ENCODE measurements at regions not wholly inside any gene's neighbourhood (a gene's known extent, or its start where the extent isn't known, plus 50 kb on each side); places are given as distances from the start of the nearest gene placed in this dataset.

DNA sequence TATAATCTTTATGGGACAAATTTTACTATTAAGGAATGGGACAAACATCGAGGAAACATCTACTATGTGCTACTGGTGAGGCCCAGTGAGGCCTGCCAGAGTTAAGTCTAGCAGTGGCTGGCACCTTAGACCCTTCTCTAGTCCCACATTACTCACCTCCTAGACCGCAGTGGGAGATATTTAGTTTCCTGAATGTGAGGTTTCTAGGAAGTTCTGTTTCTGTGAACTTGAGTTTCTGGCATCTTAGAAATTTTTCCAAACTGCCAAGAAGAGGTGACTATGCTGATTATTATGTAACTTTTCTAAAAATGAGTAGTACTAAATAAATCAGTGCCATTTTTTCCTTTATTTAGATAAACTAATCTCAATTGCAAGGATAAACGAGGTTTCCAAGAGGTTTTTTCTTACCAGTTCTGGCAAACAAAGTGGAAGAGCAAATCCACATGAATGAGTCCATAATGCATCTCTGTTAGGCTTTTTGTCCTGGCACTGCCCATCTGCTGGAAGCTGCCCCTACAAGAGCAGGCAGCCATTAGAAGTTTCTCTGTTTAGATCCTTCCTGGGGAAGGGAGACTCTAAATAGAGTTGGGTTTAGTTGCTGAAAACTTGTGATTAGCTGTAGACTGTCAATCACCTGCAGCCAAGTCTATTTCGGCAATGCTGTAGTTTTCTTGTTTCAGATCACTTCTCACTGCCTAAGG lies 348.7 kb downstream of the MAN2A1 start:
- DNase-seq = peak; percentile 13

DNA sequence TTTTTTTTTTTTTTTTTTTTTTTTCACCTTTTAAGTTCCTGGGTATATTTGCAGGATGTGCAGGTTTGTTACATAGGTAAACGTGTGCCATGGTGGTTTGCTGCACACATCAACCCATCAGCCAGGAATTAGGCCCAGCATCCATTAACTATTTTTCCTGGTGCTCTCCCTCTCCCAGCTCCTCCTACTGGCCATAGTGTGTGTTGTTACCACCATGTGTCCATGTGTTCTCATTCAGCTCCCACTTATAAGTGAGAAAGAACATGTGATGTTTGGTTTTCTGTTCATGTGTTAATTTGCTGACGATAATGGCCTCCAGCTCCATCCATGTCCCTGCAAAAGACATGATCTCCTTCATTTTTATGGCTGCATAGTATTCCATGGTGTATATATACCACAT lies 350.5 kb downstream of the MAN2A1 start:
- DNase-seq = no peak

DNA sequence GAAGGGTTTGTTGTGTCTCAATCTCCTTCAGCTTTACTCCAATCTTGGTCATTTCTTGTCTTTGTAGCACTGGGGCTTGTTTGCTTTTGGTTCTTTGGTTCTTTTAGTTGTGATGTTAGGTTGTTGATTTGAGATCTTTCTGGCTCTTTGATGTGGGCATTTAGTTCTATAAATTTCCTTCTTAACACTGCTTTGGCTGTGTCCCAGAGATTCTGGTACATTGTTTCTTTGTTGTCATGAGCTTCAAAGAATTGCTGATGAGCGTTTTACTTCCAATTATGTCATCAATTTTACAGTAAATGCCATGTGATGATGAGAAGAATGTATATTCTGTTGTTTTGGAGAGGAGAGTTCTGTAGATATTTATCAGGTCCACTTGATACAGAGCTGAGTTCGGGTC lies 353.3 kb downstream of the MAN2A1 start:
- no peak for DNase-seq

DNA sequence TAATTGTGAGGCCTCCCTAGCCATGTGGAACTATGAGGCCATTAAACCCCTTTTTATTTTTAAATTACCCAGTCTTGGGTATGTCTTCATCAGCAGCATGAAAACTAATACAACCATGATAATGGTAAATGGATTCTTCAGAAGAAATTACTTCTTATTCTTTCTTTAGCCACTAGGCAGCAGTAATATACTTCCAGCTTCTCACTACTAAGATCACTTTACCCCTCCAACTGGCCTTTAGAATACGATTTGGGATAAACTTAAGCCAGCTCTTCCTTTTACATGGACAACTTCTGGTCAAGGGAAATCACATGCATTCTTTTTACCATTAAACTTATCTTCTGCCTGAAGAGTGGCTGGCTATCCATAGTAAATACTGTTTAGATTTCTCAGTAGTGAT lies 355.4 kb downstream of the MAN2A1 start:
- DNase-seq = peak; percentile 11

DNA sequence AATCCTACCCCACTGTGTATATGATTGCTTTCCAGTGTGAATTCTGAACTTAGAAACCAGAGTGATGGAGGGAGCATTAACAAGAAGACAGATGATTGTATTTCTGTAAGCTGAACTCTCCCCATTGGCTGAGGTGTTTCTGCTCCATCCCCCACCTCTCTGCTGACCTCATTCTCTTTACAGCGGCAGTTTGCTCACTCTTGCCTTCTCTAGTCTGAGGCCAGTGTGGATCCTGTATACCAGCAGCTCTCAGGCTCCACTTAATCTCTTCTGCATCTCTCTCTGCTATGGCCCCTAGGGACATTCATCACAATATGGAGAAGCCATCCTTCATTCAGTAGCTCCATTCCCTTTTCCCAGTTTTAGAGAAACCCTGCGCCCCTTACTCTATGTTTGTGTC lies 358.8 kb downstream of the MAN2A1 start:
- DNase-seq = no peak

DNA sequence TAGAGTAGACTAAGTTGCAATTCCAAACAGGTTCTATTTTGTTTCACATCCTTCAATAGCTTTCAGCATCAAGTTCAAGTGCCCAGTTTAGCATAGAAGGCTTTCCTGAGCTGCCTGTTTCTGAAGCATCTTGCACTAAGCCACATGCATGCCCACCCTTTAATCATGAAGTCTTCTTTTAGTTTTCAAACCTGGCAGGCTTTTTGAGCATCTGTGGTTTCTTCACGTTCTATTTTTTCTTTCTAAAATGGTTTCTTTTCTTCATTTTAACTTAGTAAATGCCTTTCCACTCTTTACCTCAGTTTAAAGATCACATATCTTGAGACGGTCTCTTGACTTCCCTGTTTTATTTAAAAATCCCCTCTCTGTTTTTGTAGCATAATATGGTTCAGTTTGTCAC lies 360.1 kb downstream of the MAN2A1 start:
- no peak for DNase-seq

DNA sequence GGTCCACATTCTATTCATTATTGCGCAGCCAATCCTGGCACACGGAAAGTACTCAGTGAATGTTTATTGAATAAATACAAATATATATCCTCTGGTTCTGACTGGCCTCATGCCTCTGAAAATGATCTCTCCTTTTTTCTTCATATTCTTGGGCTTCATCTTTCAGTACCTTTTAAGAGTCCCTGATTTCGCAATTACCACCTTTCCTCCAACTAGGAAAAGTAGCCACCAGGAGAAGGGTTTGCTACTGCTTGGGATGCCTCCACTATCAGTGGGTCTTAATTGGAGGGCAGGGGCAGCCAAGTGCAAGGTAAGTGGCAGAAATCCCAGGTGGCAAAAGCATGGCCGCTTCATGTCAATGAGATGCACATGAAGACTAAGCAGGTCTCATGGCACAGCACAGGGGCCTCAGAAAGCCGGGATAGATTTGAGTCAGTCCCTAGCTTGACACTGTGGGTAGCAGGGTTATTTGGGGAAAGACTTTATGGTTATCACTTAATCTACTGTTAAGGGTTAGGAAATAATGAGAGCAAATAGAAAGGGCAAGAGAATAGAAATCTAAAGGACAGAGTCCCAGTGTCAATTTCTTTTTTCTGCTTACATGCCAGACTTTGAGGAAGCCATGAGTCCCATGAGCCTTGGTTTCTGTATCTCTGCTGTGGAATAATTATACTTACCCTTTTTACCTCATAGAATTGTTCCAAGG lies 361.1 kb downstream of the MAN2A1 start:
- no peak for DNase-seq

DNA sequence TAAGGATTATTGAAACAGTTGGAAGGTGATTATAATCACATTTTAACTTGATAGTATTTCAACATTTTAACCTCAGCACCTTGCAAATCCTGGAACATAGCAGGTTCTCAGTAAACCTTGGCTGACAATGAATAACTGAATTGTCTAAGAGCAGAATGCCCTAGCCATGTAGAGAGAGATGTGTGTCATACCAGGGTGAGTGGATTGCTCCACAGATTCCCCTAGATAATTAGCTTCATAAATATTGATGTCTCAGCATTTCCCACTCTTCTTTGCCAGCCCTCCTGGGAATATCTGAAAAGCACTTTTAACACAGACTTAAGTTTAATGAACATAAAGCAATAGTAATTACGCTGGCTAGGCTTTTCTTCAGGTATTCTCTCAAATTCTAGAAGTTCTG lies 363.5 kb downstream of the MAN2A1 start:
- no peak for DNase-seq

DNA sequence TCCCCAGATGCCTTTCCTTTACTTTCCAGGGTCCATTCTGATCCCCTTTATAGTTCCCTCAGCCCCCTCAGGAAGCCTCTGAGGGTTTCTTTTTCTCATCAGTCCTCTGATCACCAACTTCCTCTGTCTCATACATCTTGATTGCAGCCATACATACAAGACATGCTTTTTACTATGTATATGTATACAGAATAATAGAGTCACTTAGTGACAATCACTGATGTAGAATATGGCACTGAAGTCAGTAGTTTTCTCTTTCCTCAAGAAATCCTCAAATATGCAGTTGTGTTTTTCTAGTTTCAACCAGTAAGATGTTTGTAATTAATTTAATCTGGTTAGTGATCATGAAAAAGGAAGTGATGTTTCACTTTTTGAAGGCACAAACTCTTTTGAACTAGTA lies 364.1 kb downstream of the MAN2A1 start:
- DNase-seq = peak; percentile 32

DNA sequence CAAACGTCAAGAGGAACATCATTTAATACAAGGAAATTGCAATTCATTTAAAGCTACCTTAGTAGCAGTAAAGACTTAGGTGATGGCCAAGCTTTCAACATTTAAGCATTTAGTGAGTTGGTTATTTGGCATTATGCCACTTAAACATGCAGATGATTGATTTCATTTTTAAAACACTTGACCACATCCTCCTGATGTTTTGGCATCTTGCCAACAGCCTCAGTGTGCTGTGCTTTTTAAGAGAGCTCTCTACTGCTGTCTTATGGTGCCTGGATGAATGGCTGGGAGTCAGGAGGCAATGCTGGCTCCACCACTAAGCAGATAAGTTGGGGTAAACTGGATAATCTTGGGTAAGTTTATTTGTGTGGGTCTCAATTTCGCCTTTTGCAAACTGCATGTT lies 364.5 kb downstream of the MAN2A1 start:
- DNase-seq = peak; percentile 95

DNA sequence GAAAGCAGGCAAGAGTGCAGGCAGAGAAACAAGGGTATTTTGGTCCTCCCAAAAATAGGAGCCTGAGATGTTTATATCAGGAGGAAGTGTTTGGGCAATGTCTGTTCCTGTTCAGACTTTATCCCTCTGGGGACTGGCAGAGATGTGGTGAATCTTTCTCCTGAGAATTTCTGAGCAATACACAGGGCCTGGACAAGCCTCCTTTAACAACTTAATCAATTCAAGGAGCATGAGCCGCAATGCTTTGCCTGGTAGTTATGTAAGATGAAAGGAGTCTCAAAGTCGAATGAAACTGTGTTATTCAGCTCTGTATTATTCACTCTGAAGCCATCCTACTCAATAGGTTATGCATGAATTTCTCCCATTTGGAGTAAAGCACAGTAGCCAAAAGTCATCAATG lies 365.6 kb downstream of the MAN2A1 start:
- peak; percentile 7 for DNase-seq

DNA sequence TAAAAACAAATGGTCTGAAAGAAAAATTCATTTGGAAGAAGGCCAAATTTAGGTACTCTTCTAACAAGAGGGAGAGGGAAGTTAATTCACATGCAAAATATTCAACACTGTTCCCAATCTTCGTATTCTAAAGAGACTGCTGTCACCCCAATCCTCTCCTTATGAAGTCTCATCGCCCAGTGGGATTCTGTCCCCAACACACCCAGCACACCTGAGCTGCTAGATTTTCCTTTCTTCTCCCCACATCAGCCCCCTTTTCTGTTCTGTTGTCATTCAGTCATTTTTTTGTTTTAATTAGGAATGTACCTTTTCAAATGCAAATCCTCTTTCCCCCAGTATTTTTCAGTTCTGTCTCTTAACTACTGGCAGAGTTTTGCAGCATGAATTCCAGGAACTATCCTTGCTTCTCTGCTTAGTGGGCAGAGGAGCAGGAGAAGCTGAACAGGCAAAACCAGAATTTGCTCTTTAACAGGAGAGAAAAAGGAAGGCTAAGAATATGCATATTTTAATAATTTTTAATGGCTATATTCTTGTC lies 366.9 kb downstream of the MAN2A1 start:
- no peak for DNase-seq

DNA sequence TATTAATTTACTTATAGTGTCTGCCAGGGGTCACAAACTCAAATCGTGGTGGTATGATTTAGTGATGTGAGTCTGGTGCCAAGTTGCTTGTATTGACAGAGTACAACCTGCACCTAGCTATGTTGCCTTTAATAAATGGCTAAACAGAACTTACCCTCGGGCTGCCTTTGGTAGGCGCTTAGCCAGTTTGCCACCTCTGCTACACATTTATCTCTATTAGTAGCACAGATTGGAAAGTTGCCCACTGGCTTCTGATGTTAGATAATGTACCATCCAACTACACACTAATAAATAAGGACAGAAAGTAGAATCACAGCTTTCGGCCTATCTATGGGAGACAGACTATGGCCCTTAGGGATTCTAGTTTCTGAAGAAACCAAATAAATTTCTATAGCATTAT lies 368.4 kb downstream of the MAN2A1 start:
- no peak for DNase-seq

DNA sequence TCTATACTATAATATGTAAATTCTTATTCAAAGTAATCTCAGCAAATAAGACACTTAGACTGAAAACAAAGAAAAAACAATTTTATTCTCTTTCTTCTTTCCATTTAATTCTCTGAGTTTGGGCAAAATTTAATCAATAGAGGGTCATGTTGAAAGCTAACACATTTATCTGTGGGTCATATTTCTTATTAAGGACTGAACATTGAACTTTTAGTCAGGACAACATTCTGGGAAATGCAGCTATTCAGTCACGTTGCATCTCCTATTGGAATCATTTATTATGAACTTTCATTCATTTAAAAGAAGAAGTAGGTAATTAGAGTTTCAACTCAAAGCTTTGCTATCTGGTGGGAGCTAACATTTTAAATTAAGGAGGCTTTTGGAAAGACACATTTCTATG lies 372.5 kb downstream of the MAN2A1 start:
- no peak for DNase-seq

DNA sequence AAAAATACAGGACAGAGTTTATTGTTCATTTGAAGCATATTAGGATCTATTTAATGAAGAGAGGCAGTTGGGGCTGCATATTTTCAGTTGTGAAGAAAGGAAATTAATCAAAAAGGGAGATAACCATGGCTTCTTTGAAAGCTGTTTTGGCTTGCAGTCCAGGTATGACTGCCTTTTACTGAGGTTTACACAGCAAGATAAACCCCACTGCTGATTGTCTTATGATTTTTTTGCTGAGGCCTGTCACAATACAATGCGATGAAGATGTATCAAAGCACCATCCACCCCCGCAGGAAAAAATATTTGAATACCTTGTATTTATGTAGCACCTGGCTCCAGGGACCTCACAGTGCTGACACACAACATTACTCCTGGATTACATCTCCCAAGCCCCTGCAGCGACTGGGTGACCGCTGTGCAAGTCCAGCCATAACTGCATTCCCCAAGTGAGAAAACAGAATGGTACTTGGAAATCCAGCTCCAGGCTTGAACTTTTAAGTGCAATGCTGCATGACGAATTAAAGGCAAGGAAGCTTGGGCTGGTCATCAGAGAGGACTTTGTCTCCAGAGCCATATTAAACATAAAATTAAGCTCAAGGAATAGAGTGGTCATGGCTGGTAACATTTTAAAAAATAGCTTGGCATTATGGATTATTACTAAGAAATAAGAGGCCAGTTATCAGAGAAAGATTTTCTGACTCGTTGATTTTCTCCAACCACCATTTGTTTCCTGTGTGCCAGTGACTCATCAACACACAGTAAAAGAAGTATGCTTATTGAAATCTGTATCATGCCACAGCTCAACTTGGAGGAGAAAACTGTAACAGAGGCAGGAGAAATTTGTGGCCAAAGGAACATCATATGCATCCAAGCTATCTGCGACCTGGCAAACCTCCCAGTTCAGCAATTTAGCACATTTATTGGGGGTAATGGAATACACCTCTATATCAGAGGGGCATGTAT lies 374.2 kb downstream of the MAN2A1 start:
- DNase-seq = peak; percentile 5

DNA sequence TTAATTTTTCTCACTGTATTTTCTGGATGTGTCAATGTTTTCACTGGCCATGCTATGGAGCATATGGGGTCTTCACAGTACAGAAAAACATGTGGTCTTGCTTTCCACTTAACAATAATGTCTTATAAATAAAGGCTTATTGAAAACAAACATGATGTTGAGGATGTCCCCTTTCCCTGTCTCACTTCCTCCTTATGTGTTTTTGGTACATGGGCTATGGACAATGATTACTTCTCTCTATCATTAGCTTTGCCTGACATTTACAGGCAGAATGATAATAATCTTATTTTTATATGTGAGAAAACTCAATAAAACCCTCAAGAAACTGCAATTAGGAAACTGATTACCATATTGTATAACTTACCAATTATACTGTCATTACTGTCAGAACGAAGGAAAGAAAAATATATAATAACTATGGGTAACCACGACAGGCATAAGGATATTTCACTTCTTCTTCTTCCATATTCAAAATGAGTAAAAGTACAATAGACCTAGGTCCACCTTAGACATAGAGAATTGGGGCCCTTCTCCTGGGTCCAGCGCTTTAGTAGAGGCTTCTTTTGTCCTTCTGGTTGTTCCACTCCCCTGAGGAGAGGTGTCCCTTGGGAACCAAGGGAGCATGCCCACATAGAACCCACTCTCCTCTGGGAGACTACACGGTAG lies 375.0 kb downstream of the MAN2A1 start:
- DNase-seq = no peak

DNA sequence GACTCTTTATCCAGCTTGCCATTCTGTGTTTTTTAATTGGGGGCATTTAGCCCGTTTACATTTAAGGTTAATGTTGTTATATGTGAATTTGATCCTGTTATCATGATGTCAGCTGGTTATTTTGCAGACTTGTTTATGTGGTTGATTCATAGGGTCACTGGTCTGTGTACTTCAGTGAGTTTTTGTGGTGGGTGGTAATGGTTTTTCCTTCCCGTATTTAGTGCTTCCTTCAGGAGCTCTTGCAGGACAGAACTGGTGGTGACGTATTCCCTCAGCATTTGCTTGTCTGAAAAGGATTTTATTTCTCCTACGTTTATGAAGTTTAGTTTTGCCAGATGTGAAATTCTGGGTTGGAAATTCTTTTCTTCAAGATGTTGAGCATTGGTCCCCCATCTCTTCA lies 381.1 kb downstream of the MAN2A1 start:
- DNase-seq = no peak

DNA sequence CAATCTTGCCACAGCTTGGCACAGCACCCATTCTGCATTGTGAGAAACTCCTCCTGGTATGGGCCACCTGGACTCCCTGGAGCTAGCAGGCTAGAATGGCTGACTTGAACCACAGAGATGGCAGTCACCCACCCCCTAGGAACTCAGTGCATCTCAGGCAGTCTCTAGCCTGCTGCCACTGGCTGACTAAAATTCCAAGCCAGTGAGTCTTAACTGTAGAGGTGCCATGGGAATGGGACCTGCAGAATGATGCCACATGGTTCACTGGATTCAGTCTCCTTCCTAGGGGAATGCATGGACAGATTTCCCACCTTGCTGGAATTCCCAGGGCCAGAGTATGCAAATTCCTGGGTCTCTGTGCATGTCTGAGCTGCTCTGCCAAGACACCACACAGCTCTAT lies 382.9 kb downstream of the MAN2A1 start:
- DNase-seq = no peak

DNA sequence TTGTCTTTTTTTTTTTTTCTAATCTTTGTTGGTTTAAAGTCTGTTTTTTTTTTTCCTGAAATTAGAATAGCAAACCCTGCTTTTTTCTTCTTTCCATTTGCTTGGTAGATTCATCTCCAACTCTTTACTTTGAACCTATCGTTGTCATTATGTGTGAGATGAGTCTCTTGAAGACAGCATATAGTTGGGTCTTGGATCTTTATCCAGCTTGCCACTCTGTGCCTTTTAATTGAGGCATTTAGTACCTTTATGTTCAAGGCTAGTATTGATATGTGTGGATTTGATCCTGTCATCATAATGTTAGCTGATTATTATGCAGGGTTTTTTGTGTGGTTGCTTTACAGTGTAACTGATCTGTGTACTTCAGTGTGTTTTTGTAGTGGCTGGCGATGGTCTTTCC lies 383.8 kb downstream of the MAN2A1 start:
- no peak for DNase-seq

DNA sequence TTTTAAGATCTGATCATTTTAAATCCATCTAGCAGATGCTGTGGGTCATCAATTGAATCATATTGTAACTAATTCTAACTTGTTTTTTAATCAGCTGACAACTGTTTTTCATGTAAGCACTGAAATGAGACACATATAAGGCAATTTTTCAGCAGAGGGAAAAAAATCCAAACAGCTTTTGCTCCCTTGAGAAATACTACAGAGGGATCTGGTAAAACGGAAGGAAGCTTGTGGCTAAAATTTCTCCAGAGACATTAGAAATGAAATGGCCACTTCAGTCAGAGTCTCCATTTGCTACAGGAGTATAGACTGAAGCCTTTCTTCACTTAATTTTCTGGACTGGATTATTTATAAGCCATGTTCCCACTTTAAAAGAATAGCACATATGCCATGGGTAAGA lies 385.9 kb downstream of the MAN2A1 start:
- no peak for DNase-seq

DNA sequence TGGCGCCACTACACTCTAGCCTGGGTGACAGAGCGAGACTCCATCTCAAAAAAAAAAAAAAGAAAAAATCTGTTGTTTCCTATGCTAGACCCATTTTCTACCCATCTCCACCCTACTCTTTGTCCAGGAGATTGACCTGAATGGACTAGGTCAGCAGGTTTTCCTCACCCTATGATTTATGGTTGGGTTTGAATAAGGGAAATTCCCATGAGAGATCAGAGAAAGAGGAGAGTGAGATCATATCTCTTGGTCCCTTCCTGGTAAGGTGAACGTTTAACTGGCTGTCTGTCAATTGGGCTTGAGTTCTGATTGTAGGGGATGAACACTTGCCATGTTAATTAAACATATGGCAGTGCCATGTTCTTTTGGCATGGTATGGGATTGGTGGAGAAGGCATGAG lies 387.4 kb downstream of the MAN2A1 start:
- no peak for DNase-seq

DNA sequence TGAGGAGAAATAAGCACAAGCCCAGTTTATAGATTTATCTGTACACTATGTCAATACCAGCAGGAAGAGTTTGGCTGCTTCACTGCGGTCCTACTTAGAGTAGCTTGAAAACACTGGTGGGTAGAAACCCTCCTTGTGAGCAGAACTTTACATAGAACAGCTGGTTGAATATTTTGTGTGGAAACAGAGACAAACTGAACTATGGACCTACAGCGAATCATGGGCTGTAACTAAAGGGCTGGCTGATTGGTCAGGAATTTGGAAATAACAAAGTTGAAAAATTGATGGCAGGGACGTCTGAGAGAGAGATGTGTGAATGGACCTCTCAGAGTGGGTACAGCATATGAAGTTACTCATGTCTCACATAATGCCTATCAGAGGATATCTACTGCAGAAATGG lies 392.5 kb downstream of the MAN2A1 start:
- no peak for DNase-seq

DNA sequence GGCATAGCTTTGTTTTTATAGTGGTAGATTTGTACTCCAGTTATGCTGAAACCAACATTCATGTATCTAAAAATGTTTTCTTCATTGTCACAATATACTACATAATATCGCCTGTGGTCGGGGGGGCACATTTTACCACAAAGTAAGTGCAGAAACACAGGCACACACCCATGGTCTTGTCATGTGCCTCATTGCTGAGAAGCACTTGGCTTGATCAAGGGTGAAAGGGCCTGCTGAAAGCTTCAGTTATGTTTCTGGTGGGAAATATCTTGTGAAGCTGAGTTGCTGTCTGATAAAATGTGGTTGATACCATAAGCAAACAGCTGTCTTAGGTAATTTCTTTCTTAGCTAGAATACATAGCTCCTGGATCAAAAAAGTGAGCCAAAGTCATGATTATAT lies 393.1 kb downstream of the MAN2A1 start:
- DNase-seq = no peak
